Erythroblast (primary cell): ENCODE measurements at regions not wholly inside any gene's neighbourhood (a gene's known extent, or its start where the extent isn't known, plus 50 kb on each side); places are given as distances from the start of the nearest gene placed in this dataset.

Source experiments
- GATA1 ChIP-seq: IDR thresholded peaks from 2 replicates; pipeline ENCODE4 v1.6.1; 2011; ENCODE audit warnings: low read depth, mild to moderate bottlenecking, control low read depth, low read length, moderate library complexity
- POLR2A ChIP-seq: IDR thresholded peaks from 2 replicates; pipeline ENCODE4 v1.6.1; 2011; ENCODE audit warnings: mild to moderate bottlenecking, low read length

- no peak for TF ChIP-seq POLR2A
- TF ChIP-seq GATA1 = no peak
Measured at GRCh38 chr12:107339932-107340331, 246.6 kb upstream of the CRY1 start.
